ENCODE measurements at regions not wholly inside any gene's neighbourhood (a gene's known extent, or its start where the extent isn't known, plus 50 kb on each side); places are given as distances from the start of the nearest gene placed in this dataset.

DNA sequence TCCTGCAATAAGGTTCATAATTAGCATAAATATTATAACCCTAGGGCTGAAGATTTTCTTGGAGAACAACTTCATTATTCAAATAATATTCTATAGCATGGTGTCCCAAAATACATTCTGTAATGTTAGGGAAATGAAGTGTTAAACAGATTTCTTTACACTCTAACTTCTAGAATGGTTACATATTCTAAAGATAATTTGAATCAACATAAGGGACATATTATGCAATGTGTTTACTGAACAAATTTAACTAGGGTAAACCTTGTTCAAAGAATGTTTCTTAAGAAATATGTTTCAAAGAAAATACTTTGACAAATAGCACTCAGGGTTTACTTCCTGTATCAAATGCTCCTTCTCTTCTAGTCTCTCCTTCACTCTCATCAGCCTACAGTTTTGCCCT lies 281.6 kb downstream of the SLC6A15 start:
- Mint-ChIP-seq H3K4me1 (no peaks in the 10 kb centered on the region), H3K36me3 (ENCODE audit: low read depth) (no peaks in the 10 kb centered on the region), H3K9me3 (peaks cover 4% of the 10 kb centered on the region), H3K27ac (no peak overlapping the region), H3K27me3 (no peaks in the 10 kb centered on the region), H3K4me3 (no peak overlapping the region)
- DNase-seq (no peak), ATAC-seq (no peak)

DNA sequence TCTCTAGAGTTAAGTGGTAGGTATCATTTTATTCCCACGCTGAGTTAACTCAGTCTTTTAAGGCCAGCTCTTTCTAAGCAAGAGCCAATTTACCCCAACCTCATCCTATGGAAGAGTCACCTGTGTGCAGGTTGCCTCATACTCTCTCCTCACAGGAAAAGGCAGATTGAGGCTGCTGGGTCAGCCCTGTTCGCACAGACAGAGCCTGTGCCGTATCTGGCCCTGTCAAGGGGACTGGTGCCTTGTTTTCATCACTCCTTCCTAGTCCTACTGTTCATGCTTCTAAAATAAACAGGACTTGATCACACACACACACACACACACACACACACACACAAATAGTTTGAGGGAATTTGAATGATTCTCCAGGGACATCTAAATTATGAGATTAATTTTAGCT lies 285.0 kb downstream of the SLC6A15 start:
- Mint-ChIP-seq H3K27me3 (no peaks in the 10 kb centered on the region), H3K36me3 (ENCODE audit: low read depth) (no peaks in the 10 kb centered on the region), H3K9me3 (peaks cover 4% of the 10 kb centered on the region), H3K27ac (no peak overlapping the region), H3K4me3 (no peak overlapping the region), H3K4me1 (no peaks in the 10 kb centered on the region)
- ATAC-seq (no peak), DNase-seq (no peak)

DNA sequence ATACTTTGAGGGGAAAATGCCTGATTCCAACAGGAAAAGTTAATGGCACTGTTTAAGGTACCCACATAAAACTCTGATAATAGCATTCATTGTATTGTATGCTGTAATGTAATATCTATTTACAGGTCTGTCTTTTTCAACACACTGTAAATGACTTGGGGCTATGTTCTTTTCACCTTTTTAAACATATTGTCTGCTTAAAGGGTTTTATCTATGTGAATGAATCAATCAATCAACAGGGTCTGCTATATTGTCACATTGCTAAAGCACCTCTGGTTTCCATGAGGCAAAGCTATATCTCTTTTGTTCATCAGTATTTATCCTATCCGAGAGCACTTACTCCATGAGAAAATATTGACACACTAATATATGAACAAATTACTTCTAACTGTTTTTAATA lies 288.0 kb downstream of the SLC6A15 start:
- Mint-ChIP-seq H3K9me3 (no peaks in the 10 kb centered on the region), H3K27ac (no peak overlapping the region), H3K36me3 (ENCODE audit: low read depth) (no peaks in the 10 kb centered on the region), H3K4me3 (no peak overlapping the region), H3K27me3 (no peaks in the 10 kb centered on the region), H3K4me1 (no peaks in the 10 kb centered on the region)
- no peak for ATAC-seq
- no peak for DNase-seq

DNA sequence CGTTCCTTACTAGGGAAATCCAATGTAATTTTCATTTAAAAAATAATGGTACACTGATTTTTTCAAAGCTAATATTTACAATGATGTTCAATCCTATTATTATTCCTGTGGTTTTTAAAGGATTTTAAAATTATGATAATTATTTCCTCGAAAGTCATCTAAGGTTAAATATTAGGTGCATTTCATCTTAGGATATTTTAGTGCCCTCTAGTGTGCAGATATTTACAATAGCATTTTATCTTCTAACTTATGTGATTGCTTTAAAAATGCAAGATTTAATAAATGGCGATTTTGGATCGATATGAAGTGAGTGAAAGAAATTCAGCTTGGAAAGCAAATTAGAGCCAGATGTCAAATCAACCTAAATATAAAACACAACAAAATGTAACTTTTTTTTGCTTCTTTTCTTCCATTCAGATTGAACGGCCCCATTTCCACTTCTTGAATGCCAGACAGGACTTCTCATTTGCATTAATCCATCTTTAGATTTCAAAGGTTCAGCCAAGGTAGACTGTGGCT lies 293.5 kb downstream of the SLC6A15 start:
- no peaks in the 10 kb centered on the region for H3K9me3 Mint-ChIP-seq
- no peaks in the 10 kb centered on the region for H3K4me1 Mint-ChIP-seq
- no peak for DNase-seq
- H3K27ac Mint-ChIP-seq = no peak overlapping the region
- no peaks in the 10 kb centered on the region for H3K36me3 Mint-ChIP-seq (ENCODE audit: low read depth)
- no peak overlapping the region for H3K4me3 Mint-ChIP-seq
- H3K27me3 Mint-ChIP-seq = no peaks in the 10 kb centered on the region
- no peak for ATAC-seq

DNA sequence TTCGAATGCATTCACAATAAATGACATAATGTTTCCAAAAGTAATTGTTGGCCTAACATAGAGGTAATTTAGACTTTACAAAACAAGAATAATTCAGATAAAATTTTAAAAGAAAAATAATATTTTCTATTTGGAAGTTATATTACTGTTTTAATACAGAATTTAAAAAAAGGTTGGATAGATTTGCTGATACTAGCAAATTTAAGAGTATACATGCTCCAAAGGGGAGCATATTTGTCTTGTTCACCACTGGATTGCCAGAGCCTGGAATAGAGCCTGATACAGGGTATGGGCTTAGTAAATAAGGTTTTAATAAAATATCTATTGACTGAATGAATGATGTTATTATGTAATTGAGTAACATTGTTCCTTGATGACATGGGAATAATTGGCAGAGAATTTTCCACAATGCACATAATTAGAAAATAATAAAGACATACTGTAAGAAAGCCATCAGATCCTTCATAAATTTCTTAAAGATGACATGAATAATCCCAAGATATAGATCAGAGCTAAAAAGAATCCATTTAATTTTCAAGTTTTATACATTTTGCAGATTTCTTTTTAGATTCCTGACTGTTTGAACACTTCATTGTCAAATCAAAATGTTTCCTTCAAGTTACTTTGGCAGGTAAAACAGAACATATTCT lies 305.3 kb downstream of the SLC6A15 start:
- no peak for DNase-seq
- Mint-ChIP-seq H3K9me3 (peaks cover 8% of the 10 kb centered on the region), H3K36me3 (ENCODE audit: low read depth) (no peaks in the 10 kb centered on the region), H3K4me1 (no peaks in the 10 kb centered on the region), H3K4me3 (no peak overlapping the region), H3K27ac (no peak overlapping the region), H3K27me3 (no peaks in the 10 kb centered on the region)
- ATAC-seq = no peak

DNA sequence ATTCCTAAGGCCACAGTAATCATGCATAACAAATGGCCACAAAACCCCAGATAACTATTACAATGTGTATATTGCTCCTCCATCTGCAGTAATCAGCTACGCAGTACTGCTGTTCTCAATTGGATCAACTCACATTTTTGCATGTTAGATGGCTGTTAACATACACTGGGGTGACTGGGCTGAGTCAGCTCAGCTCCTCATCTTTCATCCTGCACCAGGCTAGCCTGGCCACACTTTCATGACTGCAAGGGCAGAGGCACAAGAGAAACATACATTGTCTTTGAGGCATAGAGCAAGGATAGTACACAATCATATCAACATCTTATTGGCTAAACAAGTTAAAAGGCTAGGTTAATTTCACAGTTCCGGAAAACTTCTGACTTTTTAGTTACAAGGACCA lies 306.6 kb downstream of the SLC6A15 start:
- no peak overlapping the region for H3K4me3 Mint-ChIP-seq
- DNase-seq = no peak
- H3K9me3 Mint-ChIP-seq = no peaks in the 10 kb centered on the region
- H3K36me3 Mint-ChIP-seq (ENCODE audit: low read depth) = no peaks in the 10 kb centered on the region
- no peaks in the 10 kb centered on the region for H3K27me3 Mint-ChIP-seq
- H3K4me1 Mint-ChIP-seq = no peaks in the 10 kb centered on the region
- no peak overlapping the region for H3K27ac Mint-ChIP-seq
- no peak for ATAC-seq

DNA sequence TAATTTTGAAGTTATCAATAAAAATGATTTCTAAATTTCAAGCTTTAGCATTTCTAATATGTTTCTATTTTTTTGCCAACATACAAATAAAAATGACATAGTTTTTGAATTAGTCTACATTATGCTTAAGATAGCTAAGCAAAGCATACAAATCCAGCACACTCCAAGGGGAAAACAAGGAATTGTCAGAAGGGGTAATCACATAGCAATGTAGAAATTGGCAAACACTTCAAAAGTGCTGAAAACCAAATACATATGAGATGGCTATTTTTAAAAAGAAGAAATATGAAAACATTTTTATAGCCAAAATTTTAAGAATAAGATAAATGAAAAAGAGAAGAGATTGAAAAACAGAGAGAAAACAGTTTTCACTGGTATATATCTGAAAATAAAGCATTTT lies 308.0 kb downstream of the SLC6A15 start:
- H3K4me3 Mint-ChIP-seq = no peak overlapping the region
- H3K27me3 Mint-ChIP-seq = no peaks in the 10 kb centered on the region
- DNase-seq (no peak), ATAC-seq (no peak)
- H3K4me1 Mint-ChIP-seq = no peaks in the 10 kb centered on the region
- no peaks in the 10 kb centered on the region for H3K9me3 Mint-ChIP-seq
- H3K36me3 Mint-ChIP-seq (ENCODE audit: low read depth) = no peaks in the 10 kb centered on the region
- H3K27ac Mint-ChIP-seq = no peak overlapping the region

DNA sequence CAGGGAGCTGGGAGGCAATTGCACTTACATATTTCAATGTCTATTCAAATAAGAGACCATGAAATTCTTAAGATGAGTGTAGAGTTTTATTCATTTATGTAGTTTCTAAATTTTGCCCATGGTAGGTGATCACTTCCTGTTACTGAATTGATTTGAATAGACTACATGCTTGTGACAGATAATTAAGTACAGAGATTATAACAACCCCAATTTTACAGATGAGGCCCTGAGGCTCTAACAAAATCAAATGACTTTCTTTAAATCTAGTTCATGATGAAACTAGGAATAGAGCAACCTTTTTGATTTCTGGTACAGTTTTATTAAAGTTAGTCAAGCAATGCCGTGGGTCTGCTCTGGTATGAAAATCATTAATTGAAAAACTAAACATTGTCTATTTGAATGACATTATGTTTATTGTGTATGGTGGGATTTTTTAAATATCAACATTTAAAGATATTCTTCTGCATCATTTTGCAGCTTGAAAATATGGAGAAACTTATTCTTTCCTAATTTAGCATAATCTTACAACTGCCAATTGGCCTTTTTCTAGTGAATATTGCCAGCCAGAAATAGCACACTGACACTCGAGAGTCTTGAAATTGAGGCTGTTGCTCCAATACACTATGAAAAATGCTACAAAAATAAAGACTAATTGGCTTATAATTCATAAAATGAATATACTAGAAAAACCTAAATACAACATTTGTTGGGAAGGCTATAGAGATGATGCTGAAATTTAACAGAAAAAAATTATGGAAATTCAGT lies 308.9 kb downstream of the SLC6A15 start:
- Mint-ChIP-seq H3K36me3 (ENCODE audit: low read depth) (no peaks in the 10 kb centered on the region), H3K27ac (no peak overlapping the region), H3K4me1 (no peaks in the 10 kb centered on the region), H3K9me3 (no peaks in the 10 kb centered on the region), H3K4me3 (no peak overlapping the region), H3K27me3 (no peaks in the 10 kb centered on the region)
- no peak for ATAC-seq
- DNase-seq = no peak

DNA sequence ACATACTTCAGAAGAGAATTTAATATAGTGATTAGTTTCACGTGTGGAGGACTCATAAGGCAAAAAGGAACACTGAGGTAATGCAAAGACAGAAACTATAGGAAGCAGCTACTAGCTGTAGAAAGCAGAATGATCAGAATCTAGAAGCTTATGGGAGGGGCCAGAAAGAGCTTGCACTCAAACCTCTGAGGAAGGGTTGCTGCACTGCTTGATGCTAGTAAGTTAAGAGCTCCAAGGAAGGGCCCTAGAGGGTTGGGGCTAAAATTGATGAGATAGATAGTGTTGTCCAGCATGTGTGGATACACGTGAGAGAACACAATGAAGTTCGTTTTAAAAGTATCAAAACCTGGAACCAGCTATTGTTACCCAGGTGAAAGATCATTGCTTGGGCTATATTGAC lies 311.1 kb downstream of the SLC6A15 start:
- no peaks in the 10 kb centered on the region for H3K36me3 Mint-ChIP-seq (ENCODE audit: low read depth)
- ATAC-seq = no peak
- no peak overlapping the region for H3K27ac Mint-ChIP-seq
- no peak for DNase-seq
- no peaks in the 10 kb centered on the region for H3K4me1 Mint-ChIP-seq
- no peaks in the 10 kb centered on the region for H3K27me3 Mint-ChIP-seq
- no peaks in the 10 kb centered on the region for H3K9me3 Mint-ChIP-seq
- no peak overlapping the region for H3K4me3 Mint-ChIP-seq

DNA sequence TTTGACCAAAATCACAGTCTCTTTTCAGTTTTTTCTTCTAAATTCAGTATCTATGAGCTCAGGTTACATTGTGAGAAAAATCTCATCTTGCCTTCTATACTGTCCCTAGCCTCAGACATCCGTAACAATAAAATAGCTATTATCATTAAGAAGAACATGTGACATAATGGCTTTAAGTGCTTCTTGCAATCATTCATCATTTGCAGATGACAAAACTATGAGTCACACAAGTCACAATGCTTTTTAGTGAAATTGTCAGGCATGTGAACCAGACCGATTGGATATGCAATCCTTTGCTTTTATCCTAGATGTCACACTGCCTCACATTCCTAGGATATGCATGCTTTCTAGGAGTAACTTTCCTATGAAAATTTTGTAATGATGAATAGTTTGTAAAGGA lies 313.1 kb downstream of the SLC6A15 start:
- no peaks in the 10 kb centered on the region for H3K27me3 Mint-ChIP-seq
- no peaks in the 10 kb centered on the region for H3K9me3 Mint-ChIP-seq
- H3K27ac Mint-ChIP-seq = no peak overlapping the region
- no peaks in the 10 kb centered on the region for H3K36me3 Mint-ChIP-seq (ENCODE audit: low read depth)
- ATAC-seq = no peak
- no peaks in the 10 kb centered on the region for H3K4me1 Mint-ChIP-seq
- H3K4me3 Mint-ChIP-seq = no peak overlapping the region
- DNase-seq = no peak

DNA sequence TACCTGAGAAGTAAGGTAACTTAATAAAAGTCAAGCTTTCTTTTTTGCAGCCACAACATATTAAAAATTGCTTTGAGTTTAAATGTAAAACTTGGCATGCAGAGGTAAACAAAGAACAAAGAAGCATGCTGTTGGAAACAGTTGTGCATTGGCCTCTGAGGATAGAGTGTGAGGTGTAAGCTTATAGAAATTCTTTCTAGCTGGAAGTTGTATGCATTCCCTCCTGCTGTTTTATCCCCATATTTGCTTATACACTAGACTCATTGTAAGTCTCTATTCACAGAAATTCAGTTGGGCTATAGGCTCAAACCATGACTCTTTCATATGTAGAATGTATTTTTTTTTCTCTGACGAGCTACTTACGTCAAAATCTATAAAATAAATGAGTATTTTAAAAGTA lies 316.3 kb downstream of the SLC6A15 start:
- Mint-ChIP-seq H3K36me3 (ENCODE audit: low read depth) (no peaks in the 10 kb centered on the region), H3K9me3 (no peaks in the 10 kb centered on the region), H3K4me1 (no peaks in the 10 kb centered on the region), H3K4me3 (no peak overlapping the region), H3K27ac (no peak overlapping the region), H3K27me3 (no peaks in the 10 kb centered on the region)
- DNase-seq (no peak), ATAC-seq (no peak)

DNA sequence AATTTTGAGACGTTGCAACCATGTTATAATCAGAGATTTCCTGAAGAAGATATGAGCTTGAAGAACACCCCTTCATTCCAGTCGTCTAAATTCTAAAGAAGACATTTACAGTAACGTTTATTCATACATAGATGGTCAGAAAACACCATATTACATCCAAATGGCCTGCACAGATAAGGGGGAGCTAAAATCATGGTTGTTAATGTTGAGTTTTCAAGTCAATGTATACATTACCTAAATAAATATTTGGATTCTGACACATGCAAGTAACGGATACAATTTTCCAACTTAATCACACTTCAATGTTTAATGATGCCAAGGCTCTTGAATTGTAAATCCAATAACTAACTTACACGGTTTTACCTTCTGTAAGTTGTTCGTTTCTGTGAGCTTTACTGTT lies 318.4 kb downstream of the SLC6A15 start:
- Mint-ChIP-seq H3K4me1 (no peaks in the 10 kb centered on the region), H3K36me3 (ENCODE audit: low read depth) (no peaks in the 10 kb centered on the region), H3K4me3 (no peak overlapping the region), H3K9me3 (peaks cover 10% of the 10 kb centered on the region), H3K27ac (no peak overlapping the region), H3K27me3 (no peaks in the 10 kb centered on the region)
- ATAC-seq = no peak
- no peak for DNase-seq

DNA sequence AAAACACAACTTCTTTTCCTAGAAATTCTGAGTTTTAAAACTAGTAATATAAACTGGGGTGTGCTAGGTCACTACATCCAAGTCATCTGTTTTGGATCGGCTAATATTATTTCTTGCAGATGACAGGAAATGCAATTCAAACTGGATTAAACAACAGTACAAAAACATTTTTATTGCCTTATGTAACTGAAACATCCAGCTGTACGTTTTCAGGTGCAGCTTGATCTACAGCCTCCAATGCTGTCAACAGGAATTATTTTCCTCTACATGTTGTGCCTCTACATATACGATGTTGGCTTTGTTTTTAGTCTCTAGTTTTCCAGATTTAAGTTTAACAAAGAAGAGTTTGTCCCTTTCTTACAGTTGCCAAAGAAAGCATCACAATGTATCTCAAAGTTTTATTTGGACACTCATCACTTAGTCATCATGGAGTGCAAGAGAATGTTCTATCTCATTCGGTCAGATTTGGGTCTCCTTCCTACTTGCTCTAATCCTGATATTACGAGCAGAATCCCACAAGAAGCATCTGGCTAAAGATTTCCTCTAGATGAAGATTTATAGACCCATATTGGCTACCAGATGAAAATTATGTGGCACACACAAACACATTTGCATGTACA lies 326.7 kb downstream of the SLC6A15 start:
- H3K27me3 Mint-ChIP-seq = no peaks in the 10 kb centered on the region
- no peak overlapping the region for H3K27ac Mint-ChIP-seq
- H3K9me3 Mint-ChIP-seq = peaks cover 18% of the 10 kb centered on the region
- no peak for DNase-seq
- no peak for ATAC-seq
- H3K4me1 Mint-ChIP-seq = no peaks in the 10 kb centered on the region
- H3K4me3 Mint-ChIP-seq = no peak overlapping the region
- H3K36me3 Mint-ChIP-seq (ENCODE audit: low read depth) = no peaks in the 10 kb centered on the region

DNA sequence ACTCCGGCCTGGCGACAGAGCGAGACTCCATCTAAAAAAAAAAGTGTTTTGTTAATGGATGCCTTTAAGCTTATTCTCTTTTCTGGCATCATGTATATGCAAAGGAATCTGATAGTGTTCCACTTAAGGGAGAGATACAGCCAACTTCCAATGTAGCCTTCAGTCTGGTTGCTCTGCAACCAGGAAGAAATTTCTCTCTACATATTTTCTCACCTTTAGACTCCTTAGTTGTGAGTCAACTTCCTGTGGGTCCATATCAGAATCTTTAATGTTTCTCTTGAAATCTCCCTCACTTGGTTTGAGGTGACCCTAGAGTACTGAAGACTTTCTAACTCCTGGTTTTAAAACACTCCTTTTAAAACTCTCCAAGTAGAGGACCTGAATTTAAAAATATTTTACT lies 340.4 kb downstream of the SLC6A15 start:
- Mint-ChIP-seq H3K4me1 (no peaks in the 10 kb centered on the region), H3K27me3 (no peaks in the 10 kb centered on the region), H3K27ac (no peak overlapping the region), H3K36me3 (ENCODE audit: low read depth) (no peaks in the 10 kb centered on the region), H3K4me3 (no peak overlapping the region), H3K9me3 (peaks cover 12% of the 10 kb centered on the region)
- ATAC-seq (no peak), DNase-seq (no peak)

DNA sequence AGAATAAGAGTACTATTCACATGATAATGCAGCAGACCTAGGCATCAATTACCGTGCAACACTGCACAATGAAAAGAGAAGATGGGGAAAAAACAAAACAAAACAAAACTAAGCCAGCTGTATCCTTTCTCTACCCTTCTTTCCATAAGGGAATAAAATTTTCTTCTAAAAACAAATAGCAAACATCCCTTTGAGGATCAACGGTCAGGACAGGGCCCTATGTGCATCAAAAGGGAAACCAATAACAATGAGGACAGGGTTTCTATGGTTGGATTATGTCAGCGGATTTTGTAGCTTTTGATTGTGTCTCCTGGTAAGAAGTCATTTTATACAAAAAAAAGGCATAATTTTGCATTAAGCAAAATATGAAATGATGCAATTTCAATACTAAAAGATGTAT lies 350.3 kb downstream of the SLC6A15 start:
- H3K4me3 Mint-ChIP-seq = no peak overlapping the region
- no peaks in the 10 kb centered on the region for H3K36me3 Mint-ChIP-seq (ENCODE audit: low read depth)
- no peak overlapping the region for H3K27ac Mint-ChIP-seq
- H3K4me1 Mint-ChIP-seq = no peaks in the 10 kb centered on the region
- ATAC-seq (no peak), DNase-seq (no peak)
- no peaks in the 10 kb centered on the region for H3K27me3 Mint-ChIP-seq
- no peaks in the 10 kb centered on the region for H3K9me3 Mint-ChIP-seq
